ENCODE measurements at regions not wholly inside any gene's neighbourhood (a gene's known extent, or its start where the extent isn't known, plus 50 kb on each side); places are given as distances from the start of the nearest gene placed in this dataset.

- TF ChIP-seq, protein P1, sequence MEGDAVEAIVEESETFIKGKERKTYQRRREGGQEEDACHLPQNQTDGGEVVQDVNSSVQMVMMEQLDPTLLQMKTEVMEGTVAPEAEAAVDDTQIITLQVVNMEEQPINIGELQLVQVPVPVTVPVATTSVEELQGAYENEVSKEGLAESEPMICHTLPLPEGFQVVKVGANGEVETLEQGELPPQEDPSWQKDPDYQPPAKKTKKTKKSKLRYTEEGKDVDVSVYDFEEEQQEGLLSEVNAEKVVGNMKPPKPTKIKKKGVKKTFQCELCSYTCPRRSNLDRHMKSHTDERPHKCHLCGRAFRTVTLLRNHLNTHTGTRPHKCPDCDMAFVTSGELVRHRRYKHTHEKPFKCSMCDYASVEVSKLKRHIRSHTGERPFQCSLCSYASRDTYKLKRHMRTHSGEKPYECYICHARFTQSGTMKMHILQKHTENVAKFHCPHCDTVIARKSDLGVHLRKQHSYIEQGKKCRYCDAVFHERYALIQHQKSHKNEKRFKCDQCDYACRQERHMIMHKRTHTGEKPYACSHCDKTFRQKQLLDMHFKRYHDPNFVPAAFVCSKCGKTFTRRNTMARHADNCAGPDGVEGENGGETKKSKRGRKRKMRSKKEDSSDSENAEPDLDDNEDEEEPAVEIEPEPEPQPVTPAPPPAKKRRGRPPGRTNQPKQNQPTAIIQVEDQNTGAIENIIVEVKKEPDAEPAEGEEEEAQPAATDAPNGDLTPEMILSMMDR (IDR thresholded peaks at IDR 0.05): no peak
- no peak for TF ChIP-seq POLR2A (IDR thresholded peaks at IDR 0.05; ENCODE audit: low read depth)
These were observed 78.8 kb upstream of the DTNA start for GRCh38 chr18:34631093-34631966.

Measured in esophagus muscularis mucosa (tissue), 3 donors.